CD4-positive, alpha-beta T cell treated with Interleukin-6 for 4 hours (primary cell): ENCODE measurements at regions not wholly inside any gene's neighbourhood (a gene's known extent, or its start where the extent isn't known, plus 50 kb on each side); places are given as distances from the start of the nearest gene placed in this dataset.
"Not testable (repeated sequence)": the region's sequence is repeated elsewhere in the genome, so short reads cannot be mapped to it uniquely, and the experiment has no call there.

ENCODE experiments used
- DNase-seq: peaks from one replicate; pipeline ENCODE4 v3.0.0-alpha.2; 2020; ENCODE audit warnings: mixed read lengths

DNA sequence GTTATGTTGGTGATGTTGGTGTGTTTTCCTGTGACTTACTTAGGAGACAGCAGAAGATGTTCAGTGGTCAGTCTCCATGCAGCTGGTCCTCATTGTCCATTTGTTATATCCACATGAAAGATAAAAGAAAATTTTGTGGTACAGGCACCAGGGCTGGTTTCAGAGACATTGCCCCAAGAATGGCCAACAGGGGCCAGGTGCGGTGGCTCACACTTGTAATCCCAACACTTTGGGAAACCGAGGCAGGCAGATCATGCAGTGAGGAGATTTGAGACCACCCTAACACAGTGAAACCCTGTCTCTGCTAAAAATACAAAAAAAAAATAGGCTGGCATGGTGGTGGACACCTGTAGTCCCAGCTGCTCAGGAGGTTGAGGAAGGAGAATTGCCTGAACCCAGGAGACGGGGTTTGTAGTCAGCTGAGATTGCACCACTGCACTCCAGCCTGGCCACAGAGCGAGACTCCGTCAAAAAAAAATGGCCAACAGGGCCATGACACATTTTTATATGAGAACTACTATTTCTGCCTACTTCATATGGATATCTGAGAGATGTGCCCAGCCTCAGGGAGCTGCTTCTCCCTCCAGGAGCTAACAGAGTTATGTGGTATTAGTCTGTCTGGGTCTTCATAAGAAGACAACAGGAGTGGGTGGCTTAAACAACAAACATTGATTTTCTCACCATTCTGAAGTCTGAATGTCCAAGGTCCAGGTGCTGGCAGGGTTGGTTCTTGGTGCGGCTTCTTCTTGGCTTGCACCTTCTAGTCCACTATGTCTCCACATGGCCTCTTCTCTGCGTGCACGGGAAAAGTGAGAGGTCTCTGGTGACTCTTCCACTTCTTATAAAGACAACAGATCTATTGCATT lies 821.7 kb downstream of the TMEM121 start:
- DNase-seq, result no peak

DNA sequence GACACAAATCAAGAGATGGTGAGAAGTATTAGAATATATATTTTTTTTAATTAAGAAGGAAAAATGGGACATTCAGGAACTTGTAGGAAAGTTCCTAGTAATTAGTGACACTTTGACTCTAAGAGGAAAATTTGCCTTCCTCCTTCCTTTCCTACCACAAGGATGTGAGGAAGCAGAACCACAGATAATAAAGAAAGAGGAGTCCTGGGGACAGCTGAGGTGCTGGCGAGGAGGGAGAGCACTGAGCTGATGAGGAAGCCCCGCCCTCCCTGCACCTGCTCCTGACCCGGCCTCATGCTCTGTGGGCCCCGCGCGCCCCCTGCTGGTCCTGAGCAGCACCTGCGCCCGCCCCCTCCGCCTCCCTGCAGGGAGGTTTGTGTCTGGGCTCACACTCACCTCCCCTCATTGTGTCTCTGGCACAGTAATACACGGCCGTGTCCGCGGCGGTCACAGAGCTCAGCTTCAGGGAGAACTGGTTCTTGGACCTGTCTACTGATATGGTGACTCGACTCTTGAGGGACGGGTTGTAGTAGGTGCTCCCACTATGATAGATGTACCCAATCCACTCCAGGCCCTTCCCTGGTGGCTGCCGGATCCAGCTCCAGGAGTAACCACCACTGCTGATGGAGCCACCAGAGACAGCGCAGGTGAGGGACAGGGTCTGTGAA lies 822.6 kb downstream of the TMEM121 start:
- DNase-seq, result peak; percentile 81

DNA sequence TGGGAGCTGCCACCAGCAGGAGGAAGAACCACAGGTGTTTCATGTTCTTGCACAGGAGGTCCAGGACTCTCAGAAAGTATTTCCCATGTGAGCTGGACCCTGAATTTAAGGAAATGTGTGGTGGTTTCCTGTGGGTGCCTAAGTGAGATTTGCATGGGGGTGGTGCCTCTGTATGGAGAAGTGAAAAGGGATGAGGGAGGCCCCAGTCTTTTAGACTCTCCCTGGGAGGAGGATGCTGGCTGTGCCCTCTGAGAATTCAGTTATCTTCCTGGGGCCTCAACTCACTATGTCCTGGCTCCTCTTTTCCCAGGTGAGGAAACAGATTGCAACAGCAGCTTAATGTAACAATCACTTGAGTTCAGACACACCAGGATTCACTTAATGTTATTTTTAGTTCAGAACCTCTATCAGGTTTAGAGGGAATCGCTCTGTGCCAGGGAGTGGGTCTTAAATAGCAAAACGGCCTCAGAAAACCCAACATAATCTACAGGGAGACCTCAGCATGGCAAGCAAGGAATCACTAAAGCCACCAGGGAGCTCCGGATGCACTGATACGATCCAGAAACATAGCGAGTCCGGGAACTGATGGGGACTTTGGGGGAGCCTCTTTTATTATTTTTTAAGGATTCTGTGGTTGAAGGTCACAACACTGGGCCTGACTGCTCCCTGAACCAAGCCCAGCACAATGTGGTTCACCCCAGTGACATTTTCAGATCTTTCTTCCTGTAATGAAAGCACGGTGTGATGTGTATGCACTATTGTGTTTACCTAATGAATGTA lies 823.5 kb downstream of the TMEM121 start:
- not testable (repeated sequence) for DNase-seq

DNA sequence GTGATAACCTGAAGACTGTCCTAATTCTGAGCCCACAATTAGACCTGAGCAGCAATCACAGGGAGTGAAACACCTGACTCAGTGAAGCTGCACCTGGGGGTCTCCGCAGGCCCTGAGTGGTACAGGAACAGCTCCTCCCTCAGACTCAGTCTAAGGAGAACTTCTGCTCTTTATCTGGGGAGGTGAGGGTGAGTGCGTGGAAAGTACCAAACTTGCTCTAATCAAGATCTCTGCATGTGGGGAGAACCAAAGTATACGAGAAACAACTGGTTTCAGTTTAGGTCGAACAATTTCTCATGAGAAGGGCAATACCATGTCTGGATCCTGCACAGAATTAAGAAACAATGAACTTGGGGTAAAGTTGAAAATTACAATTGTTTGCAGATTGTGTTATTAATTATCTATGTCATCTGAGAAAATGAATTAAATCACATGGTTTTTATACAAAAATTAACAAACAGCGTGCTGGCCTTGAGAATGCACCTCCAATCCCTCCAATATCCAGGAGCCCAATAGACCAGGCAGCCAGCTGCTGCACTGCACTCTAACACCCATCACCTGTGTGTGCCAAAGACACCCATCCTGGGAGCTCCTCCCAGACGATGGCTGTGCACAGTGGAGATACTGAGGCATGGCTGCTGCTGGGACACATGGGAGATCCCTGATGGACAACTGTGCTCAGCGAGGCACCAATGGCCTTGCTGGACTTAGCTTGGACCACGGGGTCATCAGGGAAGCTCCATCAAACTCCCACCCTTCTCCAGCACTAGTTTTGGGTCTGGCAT lies 828.8 kb downstream of the TMEM121 start:
- not testable (repeated sequence) for DNase-seq

DNA sequence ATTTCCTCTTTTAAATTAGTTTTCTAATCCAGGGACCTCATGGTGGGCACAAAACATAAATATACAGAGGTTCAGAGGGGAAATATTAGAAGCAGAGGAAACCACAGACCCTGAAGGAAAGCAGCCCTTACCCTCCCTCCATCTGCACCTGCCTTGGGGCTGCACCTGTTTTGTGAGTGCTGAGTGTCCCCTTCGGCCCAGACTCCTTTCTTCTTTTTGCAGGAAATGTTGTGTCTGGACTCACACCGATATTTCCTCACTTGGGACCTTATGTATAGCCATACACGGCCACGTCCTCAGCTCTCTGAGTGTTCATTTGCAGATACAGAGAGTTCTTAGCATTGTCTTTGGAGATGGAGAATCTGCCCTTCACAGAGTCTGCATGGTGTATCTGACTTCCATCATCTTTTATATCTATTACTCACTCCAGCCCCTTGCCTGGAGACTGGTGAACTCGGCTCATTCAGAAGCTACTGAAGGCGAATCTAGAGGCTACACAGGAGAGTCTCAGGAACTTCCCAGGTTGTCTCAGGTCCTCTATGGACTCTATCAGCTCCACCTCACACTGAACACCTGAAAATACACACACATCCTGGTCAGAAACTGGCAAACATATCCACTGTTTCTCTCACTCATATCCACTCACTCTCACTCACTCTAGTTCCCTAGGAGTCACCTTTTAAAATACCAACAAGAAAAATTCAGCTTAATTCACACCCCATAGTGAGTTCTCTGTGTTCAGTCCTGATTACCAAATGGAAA lies 829.7 kb downstream of the TMEM121 start:
- not testable (repeated sequence) for DNase-seq

DNA sequence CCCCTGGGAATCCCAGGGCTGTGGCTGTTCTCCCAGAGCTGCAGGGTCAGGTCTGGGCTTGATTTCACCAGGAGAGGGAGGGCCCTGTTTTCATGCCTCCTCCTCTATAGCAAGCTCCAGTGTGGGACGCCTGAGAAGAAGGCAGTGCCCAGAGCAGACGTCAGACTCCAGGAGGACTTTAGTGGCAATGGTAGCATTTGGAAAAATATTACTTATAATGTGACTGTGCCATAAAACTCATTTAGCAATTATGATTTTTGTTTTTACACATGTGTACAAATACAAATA lies 830.2 kb downstream of the TMEM121 start:
- not testable (repeated sequence) for DNase-seq

DNA sequence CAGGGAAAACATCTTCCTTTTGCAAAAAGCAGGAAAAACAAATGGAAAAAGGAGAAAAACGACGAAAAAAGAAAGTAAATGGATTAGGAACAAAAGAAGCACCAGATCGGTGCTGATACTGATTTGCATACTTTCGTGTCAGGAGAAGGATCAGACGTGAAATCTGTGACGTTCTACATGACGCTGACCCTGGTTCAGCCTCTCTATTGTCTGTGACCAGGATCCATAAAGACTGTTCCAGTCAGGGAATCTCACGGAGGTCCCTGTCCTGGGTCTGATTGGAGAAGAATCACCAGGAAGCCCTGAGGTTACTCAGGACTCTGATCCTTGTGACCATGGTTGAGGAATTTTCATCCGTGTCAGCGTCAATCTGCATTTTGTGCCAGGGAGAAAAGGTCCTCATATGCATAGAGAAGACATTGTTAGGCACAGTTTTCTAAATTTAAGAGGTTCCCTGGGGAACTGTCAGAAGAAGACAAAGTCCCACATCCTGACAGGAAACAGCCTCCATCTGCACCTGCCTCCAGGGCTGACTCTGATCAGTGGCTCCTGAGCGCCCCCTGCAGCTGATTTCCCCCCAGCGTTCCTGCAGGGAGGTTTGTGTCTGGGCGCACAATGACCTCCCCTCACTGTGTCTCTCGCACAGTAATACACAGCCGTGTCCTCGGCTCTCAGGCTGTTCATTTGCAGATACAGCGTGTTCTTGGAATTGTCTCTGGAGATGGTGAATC lies 832.9 kb downstream of the TMEM121 start:
- not testable (repeated sequence) for DNase-seq

DNA sequence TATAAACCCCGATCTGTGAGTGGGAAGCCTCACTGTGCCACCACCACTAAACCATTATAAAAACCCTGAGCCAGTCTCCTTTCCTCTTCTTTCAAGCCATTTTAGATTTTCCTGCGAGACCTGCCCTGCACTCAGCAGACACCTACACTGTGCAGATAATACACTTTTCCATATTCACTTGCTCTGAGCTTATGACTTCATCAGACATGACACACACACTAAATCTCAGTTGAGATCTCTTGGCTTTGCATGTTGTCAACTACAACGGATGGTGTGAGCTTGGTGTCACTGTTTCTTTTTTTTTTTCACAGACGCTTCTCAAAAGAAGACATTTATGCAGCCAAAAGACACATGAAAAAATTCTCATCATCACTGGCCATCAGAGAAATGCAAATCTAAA lies 839.0 kb downstream of the TMEM121 start:
- not testable (repeated sequence) for DNase-seq

DNA sequence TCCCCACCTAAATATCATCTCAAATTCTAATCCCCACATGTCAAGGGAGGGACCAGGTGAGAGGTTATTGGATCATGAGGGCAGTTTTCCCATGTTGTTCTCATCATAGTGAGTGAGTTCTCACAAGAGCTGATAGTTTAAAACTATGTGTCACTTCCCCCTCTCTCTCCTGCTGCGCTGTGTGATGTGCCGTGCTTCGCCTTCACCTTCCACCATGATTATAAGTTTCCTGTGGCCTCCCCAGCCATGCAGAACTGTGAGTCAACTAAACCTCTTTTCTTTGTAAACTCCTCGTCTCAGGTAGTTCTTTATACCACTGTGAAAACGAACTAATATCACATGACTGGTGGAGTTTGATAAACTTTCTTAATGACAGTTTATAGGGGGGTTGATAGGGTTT lies 839.5 kb downstream of the TMEM121 start:
- DNase-seq, result not testable (repeated sequence)

DNA sequence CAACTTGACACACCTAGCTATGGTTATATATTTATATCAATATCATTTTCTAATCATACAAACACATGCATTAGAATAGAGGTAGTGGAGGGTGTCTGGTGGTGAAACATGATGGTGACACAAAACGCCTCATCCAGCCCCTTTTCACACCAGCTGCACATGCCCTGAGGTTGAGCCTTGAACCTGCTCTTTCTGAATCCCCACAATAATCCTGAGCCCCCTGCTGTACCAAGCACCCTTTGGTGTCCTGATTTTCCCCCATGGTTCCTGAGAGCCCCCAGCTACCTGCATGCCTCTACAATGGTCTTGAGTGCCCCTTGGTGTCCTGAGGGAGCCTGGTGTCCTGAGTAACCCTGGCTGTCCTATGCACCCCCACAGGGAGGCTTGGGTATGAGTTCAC lies 840.6 kb downstream of the TMEM121 start:
- not testable (repeated sequence) for DNase-seq

DNA sequence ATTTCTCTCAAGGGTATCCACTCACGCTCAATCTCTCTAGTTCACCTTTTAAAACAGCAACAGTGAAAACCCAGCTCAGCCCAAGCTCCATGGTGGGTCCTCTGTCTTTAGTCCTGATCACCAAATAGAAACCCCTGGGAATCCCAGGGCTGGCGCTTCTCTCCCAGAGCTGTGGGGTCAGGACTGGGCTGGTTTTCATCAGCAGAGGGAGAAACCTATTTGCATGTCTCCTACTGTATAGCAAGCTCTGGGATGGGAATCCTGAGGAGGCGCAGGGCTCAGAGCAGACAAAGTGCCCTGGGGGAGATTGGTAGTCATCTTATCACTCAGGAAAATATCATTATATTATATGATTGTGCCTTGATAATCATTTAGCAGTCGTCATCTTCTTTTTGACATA lies 843.1 kb downstream of the TMEM121 start:
- not testable (repeated sequence) for DNase-seq

DNA sequence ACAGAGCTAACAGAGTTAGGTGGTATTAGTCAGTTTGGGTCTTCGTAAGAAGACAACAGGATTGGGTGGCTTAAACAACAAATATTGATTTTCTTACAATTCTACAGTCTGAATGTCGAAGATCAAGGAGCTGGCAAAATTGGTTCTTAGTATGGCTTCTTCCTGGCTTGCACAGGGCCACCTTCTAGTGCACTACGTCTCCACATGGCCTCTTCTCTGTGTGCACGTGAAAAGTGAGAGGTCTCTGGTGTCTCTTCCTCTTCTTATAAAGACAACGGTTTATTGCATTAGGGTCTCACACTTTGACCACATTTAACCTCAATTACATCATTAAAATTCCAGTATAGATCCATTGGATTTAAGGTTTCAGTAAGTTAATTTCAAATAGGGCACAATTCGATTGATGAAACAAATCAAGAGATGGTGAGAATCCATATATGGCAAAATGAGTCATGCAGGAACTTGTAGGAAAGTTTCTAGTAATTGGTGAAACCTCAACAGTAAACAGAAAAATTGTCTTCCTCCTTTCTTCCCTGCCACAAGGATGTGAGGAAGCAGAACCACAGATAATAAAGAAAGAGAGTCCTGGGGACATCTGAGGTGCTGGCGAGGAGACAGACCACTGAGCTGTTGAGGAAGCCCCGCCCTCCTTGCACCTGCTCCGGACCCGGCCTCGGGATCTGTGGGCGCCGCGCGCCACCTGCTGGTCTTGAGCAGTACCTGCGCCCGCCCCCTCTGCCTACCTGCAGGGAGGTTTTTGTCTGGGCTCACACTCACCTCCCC lies 846.7 kb downstream of the TMEM121 start:
- DNase-seq, result peak; percentile 89

DNA sequence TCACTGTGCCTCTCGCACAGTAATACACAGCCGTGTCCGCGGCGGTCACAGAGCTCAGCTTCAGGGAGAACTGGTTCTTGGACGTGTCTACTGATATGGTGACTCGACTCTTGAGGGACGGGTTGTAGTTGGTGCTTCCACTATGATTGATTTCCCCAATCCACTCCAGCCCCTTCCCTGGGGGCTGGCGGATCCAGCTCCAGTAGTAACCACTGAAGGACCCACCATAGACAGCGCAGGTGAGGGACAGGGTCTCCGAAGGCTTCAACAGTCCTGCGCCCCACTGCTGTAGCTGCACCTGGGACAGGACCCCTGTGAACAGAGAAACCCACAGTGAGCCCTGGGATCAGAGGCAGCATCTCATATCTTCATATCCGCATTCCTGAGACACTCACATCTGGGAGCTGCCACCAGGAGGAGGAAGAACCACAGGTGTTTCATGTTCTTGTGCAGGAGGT lies 847.3 kb downstream of the TMEM121 start:
- not testable (repeated sequence) for DNase-seq

DNA sequence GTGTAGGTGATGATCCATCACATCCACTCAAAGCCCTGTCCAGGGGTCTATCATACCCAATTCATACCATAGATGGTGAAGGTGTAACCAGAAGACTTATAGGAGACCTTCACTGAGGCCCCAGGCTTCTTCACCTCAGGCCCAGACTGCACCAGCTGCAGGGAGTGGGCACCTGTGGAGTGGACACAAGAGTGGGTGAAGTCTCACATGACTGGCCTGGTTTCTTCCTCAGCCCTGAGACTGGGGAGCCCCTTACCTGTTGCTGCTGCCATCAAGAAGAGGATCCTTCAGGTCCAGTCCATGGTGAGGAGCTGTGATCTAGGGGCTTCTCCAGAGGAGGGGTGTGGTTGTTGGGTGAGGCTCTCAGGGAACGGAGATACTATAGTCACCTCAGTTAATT lies 851.0 kb downstream of the TMEM121 start:
- no peak for DNase-seq

DNA sequence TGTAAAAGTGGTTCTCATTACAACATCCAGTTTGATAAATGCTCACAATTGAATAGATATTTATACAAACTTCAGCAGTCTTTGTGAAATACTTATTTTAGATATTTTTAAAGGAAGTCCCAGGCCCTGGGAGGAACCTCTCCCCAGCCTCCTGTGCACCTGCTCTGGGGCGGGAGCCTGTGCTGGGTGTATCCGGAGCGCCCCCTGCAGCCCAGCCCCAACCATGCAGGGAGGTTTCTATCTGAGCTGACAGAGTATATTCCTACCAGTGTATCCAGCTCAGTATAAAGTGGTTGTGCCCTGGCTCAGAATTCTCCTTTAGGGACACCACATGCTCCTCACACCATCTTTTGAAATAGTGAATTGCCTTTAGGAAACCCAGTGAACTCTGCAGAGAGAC lies 851.8 kb downstream of the TMEM121 start:
- DNase-seq, result peak; percentile 62

DNA sequence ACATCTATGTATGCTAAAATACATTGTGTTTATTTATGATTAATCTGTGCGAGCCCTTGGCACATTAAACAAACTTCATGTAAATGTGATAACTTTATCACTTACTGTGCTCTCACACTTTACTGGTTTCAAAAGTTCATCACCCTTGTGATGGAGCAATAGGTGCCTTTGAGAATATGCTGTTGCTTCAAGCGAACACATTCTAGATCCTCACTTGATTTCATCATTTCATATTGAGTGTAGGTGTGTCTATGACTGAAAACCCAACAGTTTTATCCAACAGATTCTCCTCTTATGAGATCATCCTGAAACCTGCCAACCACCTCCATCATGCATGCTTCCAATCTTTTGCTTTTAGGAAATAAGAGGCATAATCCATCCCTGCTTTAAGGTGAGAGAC lies 854.4 kb downstream of the TMEM121 start:
- DNase-seq, result no peak

DNA sequence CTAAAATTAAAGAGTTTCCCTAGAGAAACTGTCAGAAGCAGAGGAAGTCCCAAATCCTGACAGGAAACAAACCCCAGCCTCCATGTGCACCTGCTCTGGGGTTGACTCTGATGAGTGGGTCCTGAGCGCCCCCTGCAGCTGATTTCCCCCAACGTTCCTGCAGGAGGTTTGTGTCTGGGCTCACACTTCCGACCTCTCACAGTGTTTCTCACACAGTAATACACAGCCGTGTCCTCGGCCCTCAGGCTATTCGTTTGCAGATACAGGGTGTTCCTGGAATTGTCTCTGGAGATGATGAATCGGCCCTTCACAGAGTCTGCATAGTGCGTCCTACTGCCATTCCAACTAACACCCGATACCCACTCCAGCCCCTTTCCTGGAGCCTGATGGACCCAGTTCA lies 862.8 kb downstream of the TMEM121 start:
- DNase-seq, result peak; percentile 43

DNA sequence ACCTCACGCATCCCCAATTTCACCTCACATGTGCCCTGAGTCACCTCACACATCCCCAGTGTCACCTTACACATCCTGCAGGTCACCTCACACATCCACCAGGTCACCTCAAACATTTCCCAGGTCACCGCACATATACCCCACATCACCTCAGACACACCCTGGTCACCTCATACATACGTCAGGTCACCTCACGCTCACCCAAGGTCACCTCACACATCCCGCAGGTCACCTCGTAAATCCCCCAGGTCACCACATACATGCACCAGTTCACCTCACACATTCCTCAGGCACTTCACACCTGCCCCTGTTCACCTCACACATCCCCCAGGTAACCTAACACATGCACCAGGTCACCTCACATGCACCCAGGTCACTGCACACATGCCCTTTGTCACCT lies 864.0 kb downstream of the TMEM121 start:
- DNase-seq, result no peak

DNA sequence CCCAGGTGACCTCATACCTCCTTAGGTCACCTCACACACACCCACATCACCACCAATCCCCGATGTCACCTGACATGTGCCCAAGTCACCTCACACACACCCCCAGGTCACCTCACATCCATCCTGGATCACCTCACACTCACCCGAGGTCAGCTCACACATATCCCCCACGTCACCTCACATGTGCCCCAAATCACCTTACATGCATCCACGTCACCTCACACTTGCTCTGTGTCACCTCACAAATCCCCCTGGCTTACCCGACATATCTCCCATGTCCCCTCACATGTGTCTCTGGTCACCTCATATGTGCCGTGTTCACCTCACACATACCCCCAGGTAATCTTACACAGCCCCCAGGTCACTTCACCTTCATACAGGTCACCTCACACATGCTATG lies 864.6 kb downstream of the TMEM121 start:
- DNase-seq, result no peak

DNA sequence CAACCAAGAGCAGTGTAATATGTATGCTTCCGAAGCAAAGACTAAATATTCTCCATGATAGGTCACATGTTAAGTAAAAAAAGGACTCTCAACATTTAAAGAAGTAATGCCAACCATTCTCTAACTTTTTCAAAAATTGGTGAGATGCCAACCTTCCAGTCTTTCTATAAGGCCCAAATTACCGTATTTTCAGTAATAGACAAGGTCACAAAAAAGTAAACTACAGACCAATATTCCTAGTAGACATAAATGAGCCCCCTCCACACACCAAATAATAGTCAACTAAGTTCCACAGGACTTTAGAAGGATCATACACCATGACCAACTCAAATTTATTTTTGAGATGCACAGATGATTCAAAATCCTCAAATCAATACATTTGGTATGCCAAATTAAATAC lies 867.4 kb downstream of the TMEM121 start:
- no peak for DNase-seq
